Brain microvascular endothelial cell (primary cell): ENCODE measurements at regions not wholly inside any gene's neighbourhood (a gene's known extent, or its start where the extent isn't known, plus 50 kb on each side); places are given as distances from the start of the nearest gene placed in this dataset.
"Not testable (repeated sequence)": the region's sequence is repeated elsewhere in the genome, so short reads cannot be mapped to it uniquely, and the experiment has no call there.

Source experiments
- DNase-seq: peaks from one replicate; pipeline ENCODE4 v3.0.0-alpha.2; 2020
- H3K27ac ChIP-seq: fragments of 250-450 bp; sonication (Bioruptor Pico); 2 replicates; pipeline ENCODE4 v1.5.1; 2020; ENCODE audit warnings: mild to moderate bottlenecking, moderate library complexity
- H3K27me3 ChIP-seq: fragments of 250-450 bp; sonication (Bioruptor Pico); replicated peaks from 2 replicates; pipeline ENCODE4 v1.5.1; 2020; ENCODE audit warnings: mild to moderate bottlenecking
- H3K36me3 ChIP-seq: fragments of 250-450 bp; sonication (Bioruptor Pico); replicated peaks from 2 replicates; pipeline ENCODE4 v1.5.1; 2020; ENCODE audit warnings: mild to moderate bottlenecking
- H3K4me3 ChIP-seq: 2 replicates; pipeline ENCODE4 v1.5.1; 2011; ENCODE audit warnings: low read depth, mild to moderate bottlenecking, control low read depth, low read length, moderate library complexity
- CTCF ChIP-seq: IDR thresholded peaks from 2 replicates; pipeline ENCODE4 v1.5.1; 2011; ENCODE audit warnings: low read depth, mild to moderate bottlenecking, moderate library complexity, low read length, control low read depth, inconsistent platforms; ENCODE audit errors: missing control alignments
- in situ Hi-C: cut with HindIII; loops from 2 replicates; pipeline ENCODE4 v1.10.0; 2017; ENCODE audit warnings: low sequenced_read_pairs, low pct_ligation_motif_present

GRCh38 chr4:188332265-188332664 is 193.0 kb downstream of the TRIML1 start:
- TF ChIP-seq CTCF = no peak
- H3K36me3 ChIP-seq = no peaks in the 10 kb centered on the region
- DNase-seq = peak; percentile 10
- in situ Hi-C loops = no loop called here
- no peaks in the 10 kb centered on the region for H3K27me3 ChIP-seq
- no peak overlapping the region for H3K27ac ChIP-seq
- H3K4me3 ChIP-seq = no peak overlapping the region

GRCh38 chr4:188336891-188337290 is 197.7 kb downstream of the TRIML1 start:
- no peak for TF ChIP-seq CTCF
- no peaks in the 10 kb centered on the region for H3K36me3 ChIP-seq
- H3K4me3 ChIP-seq = no peak overlapping the region
- in situ Hi-C loops = no loop called here
- H3K27ac ChIP-seq = no peak overlapping the region
- DNase-seq = no peak
- no peaks in the 10 kb centered on the region for H3K27me3 ChIP-seq

GRCh38 chr4:188341428-188341827 is 202.2 kb downstream of the TRIML1 start:
- in situ Hi-C loops = no loop called here
- Histone ChIP-seq H3K27me3 (no peaks in the 10 kb centered on the region), H3K27ac (no peak overlapping the region), H3K4me3 (no peak overlapping the region), H3K36me3 (no peaks in the 10 kb centered on the region)
- no peak for DNase-seq
- no peak for TF ChIP-seq CTCF

GRCh38 chr4:188346171-188346809 is 207.0 kb downstream of the TRIML1 start:
- no peak overlapping the region for H3K27ac ChIP-seq
- DNase-seq = no peak
- in situ Hi-C loops = no loop called here
- TF ChIP-seq CTCF = no peak
- H3K27me3 ChIP-seq = no peaks in the 10 kb centered on the region
- no peak overlapping the region for H3K4me3 ChIP-seq
- no peaks in the 10 kb centered on the region for H3K36me3 ChIP-seq

GRCh38 chr4:188347339-188347738 is 208.1 kb downstream of the TRIML1 start:
- Histone ChIP-seq H3K27me3 (no peaks in the 10 kb centered on the region), H3K36me3 (no peaks in the 10 kb centered on the region), H3K27ac (no peak overlapping the region), H3K4me3 (no peak overlapping the region)
- no peak for DNase-seq
- in situ Hi-C loops = no loop called here
- TF ChIP-seq CTCF = no peak

GRCh38 chr4:188349569-188349968 is 210.3 kb downstream of the TRIML1 start:
- DNase-seq, H3K27ac ChIP-seq, H3K4me3 ChIP-seq, H3K27me3 ChIP-seq, in situ Hi-C loops, H3K36me3 ChIP-seq: not testable (repeated sequence)
